ENCODE measurements at regions not wholly inside any gene's neighbourhood (a gene's known extent, or its start where the extent isn't known, plus 50 kb on each side); places are given as distances from the start of the nearest gene placed in this dataset.

DNA sequence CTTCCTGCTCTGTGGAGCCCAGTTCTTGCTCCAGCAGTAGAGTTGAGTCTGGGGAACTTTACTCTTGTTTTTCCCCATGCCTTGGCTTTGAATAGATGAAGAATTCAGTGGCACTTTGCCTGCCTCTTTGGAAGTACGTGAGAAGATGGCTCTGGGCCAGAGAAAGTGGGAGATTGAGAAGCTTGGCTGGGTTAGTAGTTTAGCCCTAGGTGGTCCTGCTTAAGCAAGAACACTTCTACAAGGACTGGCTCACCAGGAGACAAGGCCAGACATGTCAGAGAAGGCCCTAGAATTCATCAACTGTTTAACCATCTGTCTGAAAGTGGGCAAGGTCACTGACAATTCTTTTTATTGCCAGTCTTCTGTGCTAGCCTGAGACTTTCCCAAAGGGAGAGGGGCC, 410.3 kb downstream of the TYW1 start:
- peak in 4 of 42 donors; percentile 2 to 47 (median 14) for DNase-seq
- intact Hi-C loops (cut with DNase I): no loop called here

DNA sequence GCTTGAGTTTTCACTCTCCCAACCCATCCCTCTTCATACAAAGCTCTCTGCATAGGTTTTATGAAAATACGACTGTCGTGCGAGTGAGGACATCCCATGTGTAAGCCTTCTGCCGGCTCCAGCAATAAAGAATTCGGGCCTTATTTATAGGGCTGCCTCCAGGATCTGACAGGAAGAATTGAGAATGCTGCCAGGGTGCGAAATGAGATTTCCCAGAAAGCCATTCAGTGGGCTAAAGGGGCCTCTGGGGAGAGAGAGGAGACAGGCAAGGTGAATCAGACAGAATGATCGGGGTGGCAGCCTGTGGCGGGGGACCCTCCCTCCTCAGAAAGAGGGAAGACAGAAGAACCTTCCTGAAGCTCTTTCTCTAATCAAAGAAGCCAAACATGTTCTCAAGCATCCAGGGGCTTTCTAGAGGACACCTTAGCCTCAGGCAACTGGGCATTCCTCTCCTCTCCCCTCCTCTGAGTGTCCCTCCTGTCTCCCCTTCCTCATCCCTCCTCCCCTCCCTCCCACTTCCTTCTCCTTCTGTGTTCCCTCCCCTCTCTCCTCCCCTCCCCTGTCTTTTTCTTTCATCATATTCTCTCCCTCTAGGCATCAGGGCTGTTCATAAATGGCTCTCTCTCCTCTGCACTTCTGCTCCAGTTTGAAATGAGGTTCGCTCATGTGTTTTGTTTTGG, 410.9 kb downstream of the TYW1 start:
- intact Hi-C loops (cut with DNase I): no loop called here
- DNase-seq: no peak

- intact Hi-C loops (cut with DNase I): no loop called here
- DNase-seq: no peak
These were observed 411.5 kb downstream of the TYW1 start for GRCh38 chr7:67408109-67408508.

- no peak for DNase-seq
- intact Hi-C loops (cut with DNase I): no loop called here
These were observed 417.0 kb downstream of the TYW1 start for GRCh38 chr7:67413670-67414069.

GRCh38 chr7:67414858-67415257, 418.2 kb downstream of the TYW1 start:
- intact Hi-C loops (cut with DNase I): no loop called here
- no peak for DNase-seq

DNA sequence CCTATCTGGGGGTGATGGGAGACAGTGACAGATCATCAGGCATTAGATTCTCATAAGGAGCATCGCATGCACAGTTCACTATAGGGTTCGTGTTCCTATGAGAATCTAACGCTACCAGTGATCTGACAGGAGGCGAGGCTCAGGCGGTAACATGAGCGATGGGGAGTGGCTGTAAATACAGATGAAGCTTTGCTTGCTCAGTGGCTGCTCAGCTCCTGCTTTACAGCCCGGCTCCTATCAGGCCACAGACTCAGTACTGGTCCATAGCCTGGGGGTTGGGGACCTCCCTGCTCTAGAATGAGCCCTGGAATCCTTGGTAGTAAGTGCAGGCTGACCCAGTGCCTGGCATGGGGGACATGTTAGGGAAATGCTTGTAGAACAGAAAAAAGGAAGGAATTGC, 426.0 kb downstream of the TYW1 start:
- no peak for DNase-seq
- intact Hi-C loops (cut with DNase I): no loop called here

DNA sequence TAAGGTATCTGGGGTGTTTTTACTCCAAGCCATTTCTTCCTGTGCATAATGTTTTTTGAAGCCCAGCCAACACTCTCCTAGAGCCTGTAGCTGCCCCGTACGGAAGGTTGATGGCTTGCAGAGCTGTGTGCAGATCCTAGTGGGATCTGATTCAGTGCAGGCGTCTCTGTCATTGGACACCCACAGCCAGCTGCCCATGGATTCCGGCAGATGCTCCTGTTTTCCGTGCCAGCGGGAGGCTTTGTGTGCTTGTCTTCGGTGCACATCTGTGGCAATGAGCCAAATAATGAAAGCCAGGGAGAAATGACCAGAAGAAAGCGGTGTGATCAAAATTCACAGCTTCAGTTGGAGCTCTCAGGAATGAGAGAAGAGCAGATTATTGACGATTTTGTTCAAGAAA, 426.4 kb downstream of the TYW1 start:
- intact Hi-C loops (cut with DNase I): no loop called here
- peak in 6 of 42 donors; percentile 5 to 39 (median 18) for DNase-seq

DNA sequence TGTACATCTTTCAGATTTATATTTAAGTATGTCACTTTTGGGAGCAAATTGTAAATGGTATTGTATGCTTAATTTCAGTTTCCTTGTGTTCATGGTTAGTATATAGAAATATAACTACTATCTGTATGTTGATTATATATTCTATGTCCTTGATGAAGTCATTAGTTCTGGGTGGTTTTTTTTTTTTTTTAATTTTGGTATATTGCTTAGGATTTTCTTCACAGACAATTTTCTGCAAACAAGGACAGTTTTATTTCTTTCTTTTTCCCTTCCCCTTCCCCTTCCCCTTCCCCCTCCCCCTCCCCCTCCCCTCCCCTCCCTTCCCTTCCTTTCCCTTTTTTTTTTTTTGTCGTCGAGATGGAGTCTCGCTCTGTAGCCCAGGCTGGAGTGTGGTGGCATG, 430.0 kb downstream of the TYW1 start:
- DNase-seq: no peak
- intact Hi-C loops (cut with DNase I): no loop called here

GRCh38 chr7:67429735-67430134, 433.1 kb downstream of the TYW1 start:
- DNase-seq: no peak
- intact Hi-C loops (cut with DNase I): no loop called here

- intact Hi-C loops (cut with DNase I): no loop called here
- DNase-seq: no peak
These were observed 436.1 kb downstream of the TYW1 start for GRCh38 chr7:67432536-67433234.

- no peak for DNase-seq
- intact Hi-C loops (cut with DNase I): no loop called here
These were observed 439.4 kb downstream of the TYW1 start for GRCh38 chr7:67435894-67436535.

DNA sequence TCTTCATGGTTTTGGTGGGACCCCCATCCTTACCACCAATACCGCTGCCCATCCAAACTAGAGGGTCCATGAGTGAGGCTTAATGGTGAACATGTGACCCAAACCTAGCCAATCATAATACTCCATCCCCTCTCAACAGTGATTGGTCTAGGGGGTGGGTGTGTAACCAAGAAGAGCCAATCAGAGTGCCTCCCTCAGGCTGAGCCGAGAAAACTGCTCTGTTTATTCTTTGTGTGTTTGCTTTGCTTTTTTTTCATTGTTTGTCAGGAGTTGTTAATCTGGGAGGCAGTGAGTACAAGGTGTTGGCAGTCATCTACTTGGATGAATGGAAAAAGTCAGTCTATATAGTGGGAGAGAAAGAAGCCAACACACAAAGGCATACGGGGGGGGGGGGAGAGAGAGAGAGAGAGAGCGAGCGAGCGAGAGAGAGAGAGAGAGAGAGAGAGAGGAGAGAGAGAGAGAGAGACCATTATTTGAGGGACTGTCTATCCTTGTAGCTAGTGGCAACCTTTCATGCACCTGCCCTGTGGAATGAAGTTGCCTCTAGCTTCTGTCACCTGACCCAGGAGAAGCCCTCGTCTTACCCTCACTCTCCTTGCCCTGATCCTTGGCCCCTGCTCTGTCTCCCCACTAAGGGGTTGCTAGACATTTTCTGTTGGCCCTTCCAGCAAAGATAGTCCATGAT, 441.7 kb downstream of the TYW1 start:
- DNase-seq: peak in 7 of 42 donors; percentile 11 to 39 (median 21)
- intact Hi-C loops (cut with DNase I): no loop called here

DNA sequence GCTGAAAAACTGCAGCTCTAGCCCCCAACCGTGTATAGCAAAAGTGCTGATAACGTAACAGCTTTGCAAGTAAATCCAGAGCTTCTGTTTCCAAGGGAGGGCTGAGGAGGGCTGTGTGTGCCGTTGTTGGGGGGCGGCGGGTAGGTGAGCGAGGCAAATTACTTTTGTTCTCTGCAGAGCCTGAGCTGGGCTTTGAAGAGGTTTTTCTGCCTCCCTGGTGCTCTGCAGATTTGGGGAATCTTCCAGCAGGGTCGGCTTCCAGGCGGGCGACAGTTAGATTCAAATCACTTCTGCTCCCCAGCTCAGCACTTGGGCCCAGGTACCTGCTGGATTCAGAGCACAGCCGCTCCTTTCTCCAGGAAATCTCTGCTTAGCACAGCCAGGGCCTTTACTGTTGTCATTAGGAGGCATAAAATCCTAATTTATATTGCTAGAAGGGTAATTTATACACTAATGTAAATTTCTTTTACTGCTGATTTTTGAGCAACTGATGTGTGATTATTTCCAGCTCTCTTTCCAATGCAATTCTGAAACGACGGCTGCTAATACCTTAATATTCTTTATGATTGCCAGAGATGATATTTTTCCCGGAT, 442.4 kb downstream of the TYW1 start:
- peak in 32 of 42 donors; percentile 4 to 57 (median 20) for DNase-seq
- intact Hi-C loops (cut with DNase I): no loop called here

GRCh38 chr7:67440321-67440720, 443.7 kb downstream of the TYW1 start:
- DNase-seq: no peak
- intact Hi-C loops (cut with DNase I): no loop called here

GRCh38 chr7:67445728-67446127, 449.1 kb downstream of the TYW1 start:
- DNase-seq: no peak
- intact Hi-C loops (cut with DNase I): no loop called here

GRCh38 chr7:67447297-67447696, 450.7 kb downstream of the TYW1 start:
- DNase-seq: no peak
- intact Hi-C loops (cut with DNase I): no loop called here

- intact Hi-C loops (cut with DNase I): no loop called here
- no peak for DNase-seq
These were observed 451.6 kb downstream of the TYW1 start for GRCh38 chr7:67448271-67448670.

DNA sequence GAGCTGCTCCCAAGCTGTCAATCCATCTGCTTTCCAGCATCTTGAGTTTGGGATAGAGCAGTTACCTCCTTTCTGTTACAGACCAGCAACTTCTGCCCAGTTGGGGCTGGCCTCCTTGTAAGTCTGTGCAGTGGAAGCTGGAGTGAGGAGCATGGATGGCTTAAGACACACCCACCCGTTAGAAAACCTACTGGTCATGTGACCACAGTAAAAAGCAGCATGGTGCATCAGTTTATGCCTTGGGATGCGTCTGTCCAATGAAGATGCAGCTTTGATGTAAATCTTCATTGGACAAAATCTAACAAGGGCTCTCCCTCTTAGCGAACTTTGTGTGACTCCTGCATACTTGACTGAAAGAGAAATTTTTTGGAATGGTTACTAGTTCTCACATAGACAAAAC, 453.5 kb downstream of the TYW1 start:
- no peak for DNase-seq

DNA sequence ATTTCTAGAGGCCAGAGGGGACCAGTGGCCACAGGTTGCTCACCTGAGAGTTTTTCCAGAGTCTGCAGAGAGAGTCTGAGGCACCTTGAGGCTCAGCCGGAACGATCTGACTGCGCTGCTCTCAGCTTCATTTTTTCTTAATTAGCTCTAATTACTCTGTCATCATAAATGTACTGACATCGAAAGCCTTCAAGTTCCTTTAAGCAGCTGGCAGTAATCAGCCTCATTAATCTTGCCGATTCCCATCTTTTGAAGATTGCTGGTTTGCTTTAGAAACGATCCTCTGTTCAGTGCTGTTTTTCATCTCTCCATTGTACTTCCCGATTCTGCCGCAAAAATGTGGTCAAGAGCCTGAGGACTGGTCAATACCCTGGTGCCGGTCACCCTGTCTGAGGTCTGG, 454.7 kb downstream of the TYW1 start:
- DNase-seq: no peak
- intact Hi-C loops (cut with DNase I): no loop called here

More for the DNA sequence above, 453.5 kb downstream of the TYW1 start:
- intact Hi-C loops (cut with DNase I): no loop called here

All from head of caudate nucleus (tissue), 42 donors.